HFF-Myc (cell line): ENCODE measurements at regions not wholly inside any gene's neighbourhood (a gene's known extent, or its start where the extent isn't known, plus 50 kb on each side); places are given as distances from the start of the nearest gene placed in this dataset.
A peak's percentile ranks its signal among the peaks of the same experiment; 100 is the strongest.

Source experiments
- DNase-seq: peaks from one replicate; pipeline ENCODE4 v3.0.0-alpha.2; 2011; ENCODE audit warnings: low read depth; ENCODE audit errors: extremely low read depth
- H3K4me3 ChIP-seq: replicated peaks from 2 replicates; pipeline ENCODE4 v1.5.1; 2011; ENCODE audit warnings: low read depth, mild to moderate bottlenecking, control low read depth, low read length
- CTCF ChIP-seq: IDR thresholded peaks from 2 replicates; pipeline ENCODE4 v1.5.1; 2012; ENCODE audit warnings: mild to moderate bottlenecking, low read depth, low read length, control low read depth; ENCODE audit errors: missing control alignments

- TF ChIP-seq CTCF: no peak
- no peak overlapping the region for H3K4me3 ChIP-seq
- peak; percentile 22 for DNase-seq
These were observed 62.0 kb upstream of the FZD7 start for GRCh38 chr2:201971531-201972228.

DNA sequence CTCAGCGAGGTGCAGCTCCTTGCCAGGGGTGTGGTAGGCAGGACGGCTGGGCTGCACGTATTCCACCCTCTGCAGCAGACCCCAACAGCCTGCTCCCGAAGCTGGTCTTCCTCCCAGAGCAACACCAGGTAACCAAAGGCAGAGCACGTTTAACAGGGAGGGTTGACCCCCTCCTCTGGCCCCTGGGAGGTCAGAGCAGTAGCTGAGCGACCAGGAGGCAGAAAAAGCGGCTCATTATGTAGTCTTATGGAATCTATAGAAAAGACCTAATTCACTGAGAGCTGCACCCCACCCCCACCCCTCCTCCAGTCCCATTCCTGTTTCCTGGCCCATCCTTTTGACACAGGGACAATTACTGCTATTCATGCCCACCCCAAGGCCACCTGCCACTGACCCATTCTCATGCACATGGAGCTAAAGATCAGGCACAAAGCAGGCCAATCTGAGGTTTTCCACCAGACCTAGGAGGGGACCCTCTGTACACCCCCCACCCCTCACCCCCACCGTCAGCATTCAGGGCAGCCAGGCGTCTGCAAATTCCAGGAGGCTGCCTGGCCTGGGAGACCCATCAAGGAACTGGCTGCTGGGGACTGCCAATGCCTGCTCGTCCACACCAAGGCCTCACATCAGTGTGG, 60.9 kb upstream of the FZD7 start:
- no peak for DNase-seq
- TF ChIP-seq CTCF: no peak
- H3K4me3 ChIP-seq: no peak overlapping the region

DNA sequence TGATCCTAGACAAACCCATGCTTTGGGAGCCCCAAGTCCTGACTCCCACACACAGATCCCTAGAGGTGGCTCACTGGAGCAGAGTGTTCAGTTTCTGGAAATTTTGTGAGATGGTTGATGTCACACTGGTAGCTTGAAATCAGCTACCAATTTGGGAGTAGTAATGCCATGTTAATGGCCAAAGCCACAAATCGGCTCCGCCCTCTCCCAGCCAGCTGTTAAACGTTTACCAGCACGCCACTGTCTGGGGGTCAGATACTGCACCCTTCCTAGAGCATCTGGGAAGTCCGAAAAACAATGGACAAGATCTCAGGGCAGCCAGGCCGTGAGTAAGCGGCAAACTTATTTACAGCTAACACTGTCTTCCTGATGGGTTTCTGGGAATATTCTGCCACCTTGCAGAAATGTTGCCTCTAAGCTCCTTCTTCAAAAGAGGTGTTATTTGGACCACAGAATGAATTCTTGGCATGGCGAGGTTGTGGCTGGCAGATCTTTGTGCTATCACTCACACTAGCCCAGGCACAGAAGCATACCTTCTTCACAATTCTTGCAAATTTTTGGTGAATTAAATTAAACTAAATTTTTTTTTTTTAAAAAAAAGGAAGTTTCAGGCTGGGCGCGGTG, 60.2 kb upstream of the FZD7 start:
- no peak overlapping the region for H3K4me3 ChIP-seq
- no peak for DNase-seq
- TF ChIP-seq CTCF: no peak

DNA sequence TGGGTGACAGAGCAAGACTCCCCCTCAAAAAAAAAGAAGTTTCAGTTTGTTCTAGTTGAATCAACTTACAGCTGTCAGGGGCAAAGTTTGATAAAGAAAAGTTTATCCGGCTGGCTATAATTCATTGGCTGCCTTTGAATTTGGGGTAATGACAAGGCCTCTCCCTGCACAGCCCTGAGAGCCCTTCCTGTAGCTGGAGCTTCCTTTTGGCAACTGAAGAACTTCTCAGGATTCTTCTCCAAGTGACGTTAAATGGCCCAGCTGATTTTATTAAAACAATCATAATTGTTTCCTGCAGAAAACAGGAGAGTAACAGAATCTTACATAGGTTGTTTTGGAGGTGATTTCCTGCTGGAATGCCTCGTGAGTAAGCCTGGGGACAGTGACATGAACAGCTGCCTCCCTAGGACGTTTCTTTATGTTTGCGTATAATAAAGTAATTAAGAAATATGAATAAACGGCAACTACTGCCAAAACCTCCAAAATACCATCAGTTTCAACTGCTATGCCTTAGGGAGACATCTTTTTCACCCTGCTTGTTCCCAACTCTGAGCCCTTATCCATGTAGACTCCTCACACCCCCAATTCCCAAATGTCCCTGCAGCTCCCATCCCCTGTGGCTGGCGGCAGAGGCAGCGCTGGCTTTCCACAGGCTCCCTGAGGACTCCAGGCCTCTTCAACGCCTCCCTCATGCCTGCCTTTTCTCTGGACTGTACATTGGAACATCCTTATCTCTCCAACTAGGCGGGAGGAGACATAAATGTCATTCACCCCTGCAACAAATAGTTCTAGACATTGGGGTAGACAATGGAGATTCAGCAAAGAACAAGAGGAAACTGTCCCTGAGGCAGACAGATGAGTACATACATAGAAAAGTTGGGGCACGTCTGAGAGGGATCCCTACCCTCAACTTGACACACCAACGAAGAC, 59.2 kb upstream of the FZD7 start:
- TF ChIP-seq CTCF: no peak
- no peak overlapping the region for H3K4me3 ChIP-seq
- DNase-seq: no peak

DNA sequence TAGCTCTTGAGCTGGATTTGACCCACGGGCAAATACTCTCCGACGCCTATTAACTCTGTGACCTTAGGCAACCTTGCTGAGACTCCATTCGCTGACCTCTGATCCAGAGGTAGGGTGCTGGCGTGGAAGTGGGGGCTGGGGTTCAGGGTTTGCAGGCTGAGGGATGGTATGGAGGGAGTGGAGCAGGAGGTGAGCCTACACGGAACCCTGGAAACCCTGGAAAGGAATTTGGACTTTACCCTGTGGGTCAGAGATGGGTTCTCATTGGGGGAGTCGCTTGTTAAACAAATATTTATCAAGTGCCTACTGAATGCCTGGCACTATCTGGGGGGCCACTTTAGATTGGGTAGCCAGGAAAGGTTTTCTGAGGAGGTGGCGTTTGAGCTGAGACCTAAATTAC, 58.2 kb upstream of the FZD7 start:
- TF ChIP-seq CTCF: no peak
- no peak overlapping the region for H3K4me3 ChIP-seq
- no peak for DNase-seq

- no peak for DNase-seq
- no peak overlapping the region for H3K4me3 ChIP-seq
- no peak for TF ChIP-seq CTCF
These were observed 57.6 kb upstream of the FZD7 start for GRCh38 chr2:201975964-201976612.
